GM19328 (cell line): ENCODE measurements at regions not wholly inside any gene's neighbourhood (a gene's known extent, or its start where the extent isn't known, plus 50 kb on each side); places are given as distances from the start of the nearest gene placed in this dataset.

Source experiments
- ATAC-seq: cut with Tn5 transposase; IDR thresholded peaks from one replicate; pipeline ENCODE4 v1.9.1; 2021; ENCODE audit warnings: mild to moderate bottlenecking, moderate library complexity; ENCODE audit not compliant: unreplicated experiment

DNA sequence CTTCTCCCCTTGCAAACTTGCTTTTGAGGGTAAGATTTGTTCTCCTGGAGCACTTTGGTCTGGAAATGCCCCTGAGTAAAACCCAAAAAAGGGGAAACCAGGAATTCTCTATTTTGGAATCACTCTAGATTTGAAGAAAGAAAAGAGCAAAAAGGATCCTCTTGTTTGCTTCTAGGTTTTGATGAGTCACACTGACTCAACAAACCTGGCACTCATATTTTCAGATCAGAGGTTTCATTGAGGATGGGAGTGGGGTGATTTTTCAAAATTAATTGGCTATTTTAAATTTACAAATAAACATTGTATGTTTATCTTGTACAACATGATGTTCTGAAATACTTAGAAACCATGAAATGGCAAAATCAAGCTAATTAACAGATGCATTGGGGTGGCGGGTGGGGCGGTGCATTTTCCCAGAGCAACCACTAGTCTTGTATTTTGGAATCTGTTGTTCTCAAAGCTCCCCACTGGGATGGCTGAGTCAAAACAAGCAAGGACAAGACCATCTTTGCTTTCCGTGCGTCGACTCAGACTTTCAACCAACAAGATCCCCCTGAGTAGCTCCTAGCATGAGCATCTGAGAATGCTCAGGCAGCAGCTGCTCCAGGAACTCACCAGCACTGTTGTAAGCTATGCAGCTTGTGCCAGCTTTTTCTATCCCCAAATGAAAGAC lies 451.4 kb downstream of the WDR72 start:
- ATAC-seq = no peak

DNA sequence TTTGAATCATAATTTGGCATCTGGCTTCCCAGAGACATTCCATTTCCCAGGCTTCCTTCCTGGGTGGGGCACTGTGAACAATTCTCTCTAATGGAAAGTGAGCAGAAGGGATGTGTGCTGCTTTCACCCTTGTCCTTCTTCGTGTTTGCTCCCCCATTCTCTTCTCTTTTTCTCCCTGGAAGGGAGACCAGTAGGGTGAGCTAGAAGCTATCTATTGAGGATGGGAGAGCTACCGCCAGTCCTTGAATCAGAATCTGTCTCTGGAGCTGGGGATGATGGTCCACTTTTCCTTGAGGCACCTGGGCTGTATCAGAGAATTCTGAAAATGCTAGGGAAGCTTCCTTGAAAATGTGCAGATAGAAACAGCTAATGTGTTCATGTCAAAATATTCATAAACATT lies 453.9 kb downstream of the WDR72 start:
- ATAC-seq = no peak

GRCh38 chr15:53305101-53305500 lies 454.4 kb downstream of the WDR72 start:
- no peak for ATAC-seq

- no peak for ATAC-seq
Measured at GRCh38 chr15:53297828-53298227, 461.6 kb downstream of the WDR72 start.

DNA sequence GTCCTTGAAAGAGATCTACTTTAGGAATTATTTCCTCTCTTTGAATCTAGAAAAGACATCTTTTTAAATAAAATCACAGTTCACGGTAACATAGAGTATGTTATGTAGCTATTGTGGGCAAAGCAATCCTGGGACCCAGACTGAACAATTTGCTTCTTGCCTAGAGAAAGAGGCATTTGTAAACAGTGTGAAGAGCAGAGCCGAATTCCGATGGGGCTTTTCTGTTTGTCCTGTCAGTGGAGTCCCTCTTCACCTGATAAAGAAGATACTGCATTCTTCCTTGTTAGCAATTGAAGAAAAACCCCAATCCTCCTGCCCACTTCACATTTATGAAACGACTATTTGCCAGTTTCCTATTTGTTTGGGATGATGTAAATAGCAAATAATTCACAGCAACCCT lies 462.9 kb downstream of the WDR72 start:
- no peak for ATAC-seq

DNA sequence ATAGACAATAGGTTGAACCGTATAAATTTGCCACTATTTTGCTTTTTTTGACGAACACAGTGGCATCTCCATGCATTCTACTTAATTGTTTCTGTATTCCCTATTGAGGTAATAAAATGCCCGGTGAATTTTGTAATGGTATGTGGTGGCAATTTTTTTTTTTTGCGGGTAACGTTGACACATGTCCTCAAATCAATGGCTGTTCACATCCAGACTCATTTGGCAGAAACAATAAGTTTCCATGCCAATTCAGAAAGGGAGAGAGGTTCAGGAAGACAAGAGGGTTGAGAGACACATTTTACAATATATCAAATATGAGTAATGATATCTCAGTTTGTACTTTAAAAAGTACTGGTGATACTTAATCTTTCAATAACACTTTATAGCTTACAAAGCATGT lies 463.9 kb downstream of the WDR72 start:
- no peak for ATAC-seq

GRCh38 chr15:53288542-53288941 lies 470.9 kb downstream of the WDR72 start:
- no peak for ATAC-seq

GRCh38 chr15:53274630-53275029 lies 484.5 kb upstream of the ONECUT1 start:
- no peak for ATAC-seq

GRCh38 chr15:53272116-53272515 lies 482.0 kb upstream of the ONECUT1 start:
- no peak for ATAC-seq

DNA sequence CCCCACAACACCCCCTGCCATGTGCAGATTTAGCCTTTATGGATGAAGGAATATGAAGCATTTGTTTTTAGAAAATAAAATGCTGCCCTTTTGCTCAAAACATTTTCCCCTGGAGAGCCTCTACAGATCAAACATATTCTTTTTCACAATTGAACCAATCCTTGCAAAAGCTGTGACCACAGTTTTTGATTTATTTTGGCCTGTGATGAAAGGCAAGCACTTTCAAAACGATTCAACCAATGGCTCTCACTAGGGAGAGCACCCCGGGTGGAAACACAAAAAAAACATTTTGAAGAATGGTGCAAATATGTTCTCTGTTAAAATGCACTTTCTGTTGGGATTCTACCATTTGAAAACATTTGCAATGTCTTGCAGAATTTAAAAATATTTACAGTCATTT lies 476.0 kb upstream of the ONECUT1 start:
- no peak for ATAC-seq

- ATAC-seq = no peak
Measured at GRCh38 chr15:53260647-53261046, 470.5 kb upstream of the ONECUT1 start.

GRCh38 chr15:53256457-53256856 lies 466.3 kb upstream of the ONECUT1 start:
- no peak for ATAC-seq

DNA sequence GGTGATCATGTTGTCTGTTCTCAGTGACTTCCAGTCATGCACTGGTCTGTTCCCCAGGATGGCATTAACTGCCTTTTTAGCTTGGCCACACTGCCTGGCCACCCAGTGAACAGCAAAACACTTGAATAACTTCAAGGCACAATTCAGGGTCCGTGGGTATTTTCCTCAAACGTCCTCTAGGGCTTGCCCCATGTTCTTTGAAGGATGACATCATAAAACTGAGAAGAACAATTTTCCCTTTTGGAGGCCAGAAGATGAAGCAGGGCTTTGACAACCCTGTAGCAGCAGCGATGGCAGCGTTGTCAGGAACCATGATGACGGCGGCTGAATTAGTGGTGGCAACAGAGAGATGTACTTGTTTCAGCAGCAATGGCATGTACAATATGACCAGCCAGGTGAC lies 465.9 kb upstream of the ONECUT1 start:
- no peak for ATAC-seq

DNA sequence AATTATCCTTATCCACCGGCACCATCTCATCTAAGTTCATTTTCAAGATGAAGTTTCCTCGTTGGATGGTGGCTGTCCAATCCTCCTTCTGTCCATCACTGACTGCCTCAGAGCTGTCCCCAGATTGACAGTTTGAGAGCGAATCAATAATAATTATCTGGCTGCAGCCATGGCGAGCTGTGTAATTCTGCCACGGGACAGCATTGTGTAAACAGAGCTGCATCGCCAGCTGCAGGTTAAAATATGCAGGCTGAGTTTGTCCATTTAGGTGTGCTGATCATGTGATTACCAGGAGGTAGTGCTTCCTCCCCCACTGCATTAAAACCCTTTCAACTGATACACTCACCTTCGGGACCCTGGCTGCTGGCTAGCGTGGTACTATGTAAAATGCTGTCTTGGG lies 461.9 kb upstream of the ONECUT1 start:
- ATAC-seq = no peak

DNA sequence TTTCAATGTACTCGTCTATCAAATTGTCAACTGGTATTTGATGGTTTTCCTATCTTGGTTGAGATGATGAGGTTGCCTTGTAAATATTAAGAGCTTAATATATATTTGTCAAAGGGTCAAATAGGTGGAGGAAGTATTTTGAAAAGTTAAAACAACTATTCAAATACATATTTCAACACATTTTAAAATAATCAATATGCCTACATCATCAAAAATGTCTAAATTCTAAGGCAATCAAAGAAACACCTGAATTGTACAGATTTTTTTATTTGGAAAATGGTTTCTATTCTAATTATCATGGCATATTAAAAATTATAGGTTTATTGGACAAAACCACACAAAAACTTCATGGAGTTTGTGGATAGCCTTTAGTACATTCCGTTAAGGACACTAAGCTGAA lies 461.4 kb upstream of the ONECUT1 start:
- ATAC-seq = no peak

DNA sequence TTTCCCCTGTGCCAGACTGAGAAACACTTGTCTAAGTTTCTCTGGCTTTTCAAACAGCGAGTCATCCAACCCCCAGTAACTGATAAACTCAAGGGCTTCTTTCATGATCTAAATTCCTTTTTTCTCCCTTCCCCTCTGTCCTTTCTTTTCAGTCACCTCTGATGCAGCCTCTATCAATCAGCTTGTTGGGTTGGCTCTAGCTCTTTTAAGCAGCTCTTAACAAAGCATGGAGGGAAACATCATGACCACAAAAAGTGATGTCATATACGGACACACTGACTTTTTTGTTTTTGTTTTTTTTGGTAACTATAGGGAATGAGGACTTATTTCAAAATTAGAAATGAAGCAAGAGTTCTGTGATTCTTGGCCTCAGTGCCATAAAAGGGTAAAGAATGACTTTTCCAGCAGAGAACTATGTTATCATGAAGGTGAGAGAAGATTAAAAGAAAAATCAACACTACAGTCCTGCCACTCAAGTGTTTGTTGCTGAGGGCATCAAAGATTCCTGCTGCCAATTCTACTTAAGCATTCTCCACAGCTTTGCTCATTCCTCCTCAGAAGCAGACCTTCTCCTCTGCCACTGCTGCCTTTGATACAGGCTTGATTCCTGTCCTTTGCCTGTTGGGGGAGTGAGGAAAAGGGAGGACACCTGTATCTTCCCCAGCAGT lies 457.0 kb upstream of the ONECUT1 start:
- ATAC-seq = no peak

- ATAC-seq = no peak
Measured at GRCh38 chr15:53246404-53246803, 456.3 kb upstream of the ONECUT1 start.

- no peak for ATAC-seq
Measured at GRCh38 chr15:53233801-53234200, 443.7 kb upstream of the ONECUT1 start.

DNA sequence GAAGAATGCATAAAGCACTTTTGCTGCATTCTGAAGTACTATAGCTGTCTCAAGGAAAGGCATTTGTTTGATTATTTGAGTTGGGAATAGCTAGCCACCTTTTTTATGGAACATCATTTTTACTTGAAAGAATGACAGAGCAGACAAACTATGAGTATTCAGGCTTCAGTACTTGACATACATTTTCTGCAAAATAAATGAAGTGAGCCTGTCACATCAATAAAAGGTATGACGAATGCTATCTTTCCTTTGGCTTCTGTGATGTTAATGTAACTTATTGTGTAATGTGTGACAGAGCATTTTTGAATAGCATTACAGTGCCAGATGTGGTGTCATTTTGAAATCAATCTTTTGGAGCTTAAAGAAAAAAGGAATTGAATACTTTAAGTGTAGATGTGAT lies 440.3 kb upstream of the ONECUT1 start:
- ATAC-seq = no peak

- ATAC-seq = no peak
Measured at GRCh38 chr15:53226559-53226958, 436.4 kb upstream of the ONECUT1 start.

GRCh38 chr15:53225781-53226180 lies 435.6 kb upstream of the ONECUT1 start:
- no peak for ATAC-seq

DNA sequence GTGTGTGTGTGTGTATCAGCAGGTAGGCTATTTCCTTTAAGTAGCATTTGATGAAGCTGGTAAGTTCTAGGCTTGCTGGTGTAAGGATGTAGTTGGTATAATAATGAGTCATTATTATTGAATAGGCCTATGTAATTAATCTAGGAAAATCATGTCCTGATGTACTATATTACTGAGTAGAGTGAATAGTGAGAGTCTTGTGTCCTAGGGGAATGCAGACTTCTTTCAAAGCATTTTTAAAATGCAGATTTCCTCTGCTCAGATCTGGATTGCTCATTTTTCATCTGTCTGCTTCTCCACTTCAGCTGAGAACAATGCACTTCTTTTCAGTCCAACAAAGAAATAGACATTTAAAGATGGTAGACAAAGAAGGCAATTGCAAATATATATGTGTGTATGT lies 434.2 kb upstream of the ONECUT1 start:
- no peak for ATAC-seq

DNA sequence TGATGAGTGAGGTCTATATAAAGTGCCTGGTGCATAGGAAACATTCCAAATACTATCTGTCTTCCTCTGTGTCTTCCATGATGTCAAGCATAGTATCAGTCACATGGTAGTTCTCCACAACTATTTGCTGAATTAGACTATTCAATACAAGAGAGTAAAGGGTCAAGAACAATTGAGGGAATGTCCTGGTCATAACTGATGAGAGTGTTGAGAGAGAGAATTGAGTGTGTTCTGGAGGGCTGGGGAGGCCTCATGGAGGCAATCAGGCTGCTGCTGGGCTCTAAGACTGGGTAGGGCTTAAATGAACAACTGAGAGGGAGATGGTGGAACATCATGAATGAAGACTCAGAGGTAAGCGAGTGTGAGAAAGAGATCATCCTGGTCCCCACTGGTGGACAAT lies 433.7 kb upstream of the ONECUT1 start:
- ATAC-seq = no peak
